ENCODE measurements at regions not wholly inside any gene's neighbourhood (a gene's known extent, or its start where the extent isn't known, plus 50 kb on each side); places are given as distances from the start of the nearest gene placed in this dataset.
A peak's percentile ranks its signal among the peaks of the same experiment; 100 is the strongest.

GRCh38 chr15:37165395-37165794 is 65.0 kb upstream of the MEIS2 start:
- no peak for DNase-seq

GRCh38 chr15:37166402-37166801 is 66.1 kb upstream of the MEIS2 start:
- DNase-seq = no peak

- DNase-seq = no peak
Observed at GRCh38 chr15:37181339-37181738, 81.0 kb upstream of the MEIS2 start.

GRCh38 chr15:37199545-37199944 is 99.2 kb upstream of the MEIS2 start:
- no peak for DNase-seq

- no peak for DNase-seq
Observed at GRCh38 chr15:37203050-37203449, 102.7 kb upstream of the MEIS2 start.

DNA sequence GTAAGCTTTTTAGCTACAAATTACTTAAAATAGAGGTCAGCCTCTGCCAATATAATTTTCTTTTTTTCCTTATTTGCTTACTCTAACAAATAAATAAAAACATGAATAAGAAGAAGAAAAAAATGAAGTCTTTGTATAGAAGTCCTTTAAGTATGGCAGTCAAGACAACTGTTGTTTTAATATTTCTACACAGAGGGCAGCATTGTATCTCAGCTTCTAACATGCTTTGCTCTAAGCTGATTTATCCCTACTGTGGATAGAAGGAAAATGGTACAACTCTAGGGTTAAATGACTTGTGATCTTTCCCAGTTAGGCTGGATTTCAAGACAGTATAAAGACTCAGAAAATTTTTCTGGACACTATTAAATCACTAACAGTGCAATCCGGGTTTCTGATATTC is 104.3 kb upstream of the MEIS2 start:
- DNase-seq = peak; percentile 1

DNA sequence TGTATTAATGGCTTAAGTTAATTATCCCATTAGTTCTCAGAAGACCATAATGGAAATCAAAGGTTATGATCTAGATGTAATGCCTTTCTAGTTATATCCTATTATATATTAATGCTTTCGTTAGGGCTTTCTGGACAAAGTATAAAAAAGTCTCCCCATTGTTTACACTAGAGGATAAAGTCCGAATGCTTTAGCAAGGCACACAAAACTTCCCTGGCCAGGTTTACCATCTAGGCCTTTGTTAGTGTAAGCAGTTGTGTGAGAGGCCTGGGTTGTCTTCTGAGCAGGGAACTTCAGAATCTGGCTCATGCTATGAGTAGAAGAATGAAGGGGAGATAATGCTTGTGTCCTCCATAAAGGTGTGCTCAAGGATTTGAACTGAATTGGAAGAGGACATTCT is 106.3 kb upstream of the MEIS2 start:
- no peak for DNase-seq

- no peak for DNase-seq
Observed at GRCh38 chr15:37208146-37209040, 108.0 kb upstream of the MEIS2 start.

DNA sequence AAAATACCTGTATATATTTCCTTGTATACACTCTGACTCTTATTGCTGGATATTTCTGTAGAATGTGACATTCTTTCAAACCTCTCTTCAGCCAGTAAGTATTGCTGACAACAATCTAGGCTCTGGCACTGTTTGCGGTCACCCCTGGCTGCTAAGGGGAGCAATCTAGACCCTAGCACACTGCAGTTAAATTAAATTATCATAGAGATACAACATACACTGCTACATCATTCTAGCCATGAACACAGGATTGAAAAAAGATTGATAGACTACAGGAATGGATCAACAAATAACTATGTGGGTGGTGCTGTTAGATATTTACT is 108.7 kb upstream of the MEIS2 start:
- no peak for DNase-seq

GRCh38 chr15:37217567-37217966 is 117.2 kb upstream of the MEIS2 start:
- no peak for DNase-seq

DNA sequence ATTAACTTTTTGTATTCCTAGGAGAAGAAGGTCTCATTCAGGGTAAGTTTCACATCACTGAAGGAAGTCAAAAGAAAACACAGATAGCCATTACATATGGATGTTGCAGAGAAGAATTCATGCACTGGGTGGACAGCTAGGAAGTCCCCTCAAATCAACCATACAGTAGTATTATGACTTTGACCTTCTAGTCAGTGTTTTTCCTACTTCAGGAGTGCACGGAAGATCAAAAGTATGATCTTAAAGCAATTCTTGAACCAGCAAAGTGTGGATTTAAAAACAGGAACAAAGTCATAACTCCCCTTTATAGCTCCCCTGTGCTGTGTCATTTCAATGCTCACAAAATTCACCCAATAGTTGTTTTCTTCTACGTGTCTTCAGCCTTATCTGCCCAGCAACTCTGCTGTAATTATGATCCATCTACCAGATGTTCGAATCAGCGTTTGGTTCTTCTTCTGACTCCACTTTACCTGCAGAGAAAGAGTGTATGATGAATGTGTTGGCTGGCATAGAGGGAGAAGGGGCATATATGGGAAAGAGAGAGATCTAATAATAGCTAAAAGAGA is 118.1 kb upstream of the MEIS2 start:
- no peak for DNase-seq

GRCh38 chr15:37219211-37219701 is 118.9 kb upstream of the MEIS2 start:
- DNase-seq = no peak

- DNase-seq = no peak
Observed at GRCh38 chr15:37220949-37221670, 120.8 kb upstream of the MEIS2 start.

DNA sequence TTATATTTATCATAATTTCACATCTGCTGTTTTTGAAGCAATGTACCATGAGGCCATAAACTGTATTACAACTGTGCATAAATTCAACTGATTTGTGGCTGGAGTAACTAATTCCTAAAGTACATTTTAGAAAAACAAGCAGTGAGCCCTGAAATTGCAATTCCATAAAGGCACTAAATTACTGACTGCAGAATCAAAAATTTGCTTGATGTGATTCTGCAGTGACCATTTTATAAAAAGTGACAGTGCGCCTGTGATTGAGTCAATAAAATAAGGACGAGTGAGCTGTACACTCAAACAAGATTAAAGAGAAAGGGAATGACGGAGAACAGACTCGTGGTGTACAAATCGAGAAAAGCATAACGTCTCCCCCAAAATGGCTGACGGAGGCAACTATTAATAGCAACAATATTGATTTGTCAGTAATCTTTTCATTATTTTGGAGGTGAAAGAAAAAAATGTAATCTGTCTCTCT is 121.4 kb upstream of the MEIS2 start:
- DNase-seq = no peak

GRCh38 chr15:37223089-37223488 is 122.7 kb upstream of the MEIS2 start:
- no peak for DNase-seq

- DNase-seq = no peak
Observed at GRCh38 chr15:37229855-37230619, 129.7 kb upstream of the MEIS2 start.

DNA sequence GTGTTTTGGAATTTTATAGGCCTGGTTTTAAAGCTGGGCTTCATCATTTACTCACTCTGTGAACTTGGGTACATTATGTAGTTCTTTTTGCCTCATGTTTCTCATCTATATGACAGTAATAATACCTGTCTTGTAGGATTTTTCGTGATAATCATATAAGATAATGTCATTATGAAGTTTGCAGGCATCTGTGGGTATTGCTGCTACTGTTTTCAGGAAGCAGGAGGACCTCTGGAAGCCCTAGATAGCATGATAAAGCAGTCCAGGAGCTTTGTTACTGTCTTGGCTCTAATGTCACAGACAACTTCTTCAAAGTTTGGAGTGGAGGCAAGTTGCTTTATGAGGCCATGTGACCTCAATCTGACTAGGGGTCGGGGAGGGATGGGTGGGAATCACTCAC is 145.0 kb upstream of the MEIS2 start:
- no peak for DNase-seq

DNA sequence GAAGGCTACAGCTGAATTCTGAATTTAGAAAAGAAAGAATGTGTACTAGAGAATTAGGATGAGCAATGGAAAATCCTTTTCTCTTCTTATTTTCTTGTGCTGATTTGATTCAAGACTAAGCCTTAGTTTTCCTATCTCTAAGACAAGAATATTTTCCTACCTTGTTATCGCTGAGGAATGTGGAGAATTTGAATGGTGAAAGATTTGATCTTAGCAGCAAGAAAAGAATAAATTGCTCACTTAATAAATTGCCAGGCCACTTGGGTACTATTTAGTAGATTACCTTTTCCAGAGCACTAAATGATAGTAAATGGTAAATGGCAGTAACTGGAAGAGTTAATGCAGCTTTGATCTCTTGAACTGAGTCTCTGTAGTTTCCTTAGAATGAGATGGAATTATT is 145.7 kb upstream of the MEIS2 start:
- DNase-seq = no peak

DNA sequence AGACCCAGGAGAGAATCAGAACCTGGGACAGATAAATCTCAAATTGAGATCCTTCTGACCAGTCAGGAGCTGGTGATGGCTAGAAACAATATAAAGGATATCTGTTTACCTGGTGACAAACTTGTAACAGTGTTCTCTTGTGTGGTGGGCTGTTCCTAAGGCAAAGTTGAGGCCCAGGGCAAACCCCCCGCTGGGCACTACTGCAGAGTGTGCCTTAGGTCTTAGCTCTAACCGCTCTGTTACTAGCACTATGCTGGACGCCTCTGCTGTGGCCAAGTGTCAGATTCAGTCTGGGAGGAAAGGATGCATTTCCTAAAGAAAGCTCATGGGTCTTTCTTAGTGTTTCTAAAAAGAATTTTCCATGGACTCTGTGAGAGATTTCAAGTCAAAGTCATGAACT is 146.5 kb upstream of the MEIS2 start:
- no peak for DNase-seq

DNA sequence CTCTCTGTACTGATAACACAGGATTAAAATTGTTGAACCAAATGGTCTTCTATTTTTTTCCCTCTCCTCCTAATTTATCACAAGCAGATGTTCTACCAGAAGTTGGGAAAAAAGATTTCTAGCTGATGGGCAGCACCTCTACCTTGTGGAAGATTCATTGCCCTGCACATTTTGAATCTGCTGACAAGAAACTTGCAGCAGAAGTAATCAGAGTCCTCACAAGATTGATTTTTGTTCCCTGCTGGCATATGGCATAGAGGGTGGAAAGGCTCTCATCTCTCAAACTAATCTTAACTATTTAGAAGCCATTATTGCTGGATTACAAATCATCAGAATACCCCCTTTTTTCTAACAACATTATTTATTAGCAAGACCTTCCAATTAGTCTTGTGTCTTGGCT is 148.9 kb upstream of the MEIS2 start:
- no peak for DNase-seq

GRCh38 chr15:37252530-37252929 is 152.2 kb upstream of the MEIS2 start:
- DNase-seq = no peak

- DNase-seq = peak; percentile 73
Observed at GRCh38 chr15:37253877-37254276, 153.5 kb upstream of the MEIS2 start.

GRCh38 chr15:37260255-37260654 is 159.9 kb upstream of the MEIS2 start:
- DNase-seq = no peak
